NCI-H146 treated with DMSO at 0.1 percent for 48 hours (cell line): ENCODE measurements at regions not wholly inside any gene's neighbourhood (a gene's known extent, or its start where the extent isn't known, plus 50 kb on each side); places are given as distances from the start of the nearest gene placed in this dataset.
A peak's percentile ranks its signal among the peaks of the same experiment; 100 is the strongest.
"Not testable (repeated sequence)": the region's sequence is repeated elsewhere in the genome, so short reads cannot be mapped to it uniquely, and the experiment has no call there.

Experiments used
- DNase-seq: peaks from one replicate; lab custom pipeline; 2025; ENCODE audit not compliant: unreplicated experiment; lab: John Stamatoyannopoulos, UW

- DNase-seq: no peak
Observed at GRCh38 chr12:107826276-107826675, 51.8 kb downstream of the ASCL4 start.

GRCh38 chr12:107829271-107829670, 54.8 kb downstream of the ASCL4 start:
- no peak for DNase-seq

GRCh38 chr12:107832441-107832840, 57.9 kb downstream of the ASCL4 start:
- DNase-seq: no peak

- DNase-seq: no peak
Observed at GRCh38 chr12:107840186-107840585, 65.7 kb downstream of the ASCL4 start.

GRCh38 chr12:107843351-107844311, 69.1 kb downstream of the ASCL4 start:
- DNase-seq: no peak

- DNase-seq: no peak
Observed at GRCh38 chr12:107844312-107844921, 69.9 kb downstream of the ASCL4 start.

- DNase-seq: no peak
Observed at GRCh38 chr12:107845226-107845979, 70.9 kb downstream of the ASCL4 start.

- no peak for DNase-seq
Observed at GRCh38 chr12:107845980-107846659, 71.6 kb downstream of the ASCL4 start.

GRCh38 chr12:107847430-107847829, 72.9 kb downstream of the ASCL4 start:
- no peak for DNase-seq

- DNase-seq: no peak
Observed at GRCh38 chr12:107847830-107848229, 73.3 kb downstream of the ASCL4 start.

- DNase-seq: no peak
Observed at GRCh38 chr12:107853479-107853878, 79.0 kb downstream of the ASCL4 start.

- DNase-seq: no peak
Observed at GRCh38 chr12:107855471-107855870, 81.0 kb downstream of the ASCL4 start.

- no peak for DNase-seq
Observed at GRCh38 chr12:107856096-107856495, 81.6 kb downstream of the ASCL4 start.

GRCh38 chr12:107857191-107857590, 82.7 kb downstream of the ASCL4 start:
- DNase-seq: no peak

GRCh38 chr12:107859367-107859766, 84.9 kb downstream of the ASCL4 start:
- no peak for DNase-seq

GRCh38 chr12:107864235-107864634, 89.7 kb downstream of the ASCL4 start:
- DNase-seq: no peak

- DNase-seq: not testable (repeated sequence)
Observed at GRCh38 chr12:107864727-107865126, 90.2 kb downstream of the ASCL4 start.

- DNase-seq: no peak
Observed at GRCh38 chr12:107873223-107873622, 98.7 kb downstream of the ASCL4 start.

GRCh38 chr12:107875786-107876185, 101.3 kb downstream of the ASCL4 start:
- DNase-seq: no peak

GRCh38 chr12:107884769-107885694, 110.5 kb downstream of the ASCL4 start:
- DNase-seq: peak; percentile 14
